ENCODE measurements at regions not wholly inside any gene's neighbourhood (a gene's known extent, or its start where the extent isn't known, plus 50 kb on each side); places are given as distances from the start of the nearest gene placed in this dataset.
"Not testable (repeated sequence)": the region's sequence is repeated elsewhere in the genome, so short reads cannot be mapped to it uniquely, and the experiment has no call there.

GRCh38 chr7:79997345-79997744 lies 137.3 kb upstream of the GNAI1 start (continued):
- no peak for TF ChIP-seq ARID4B (CRISPR knock-in tag; IDR thresholded peaks at IDR 0.05; ENCODE audit: borderline replicate concordance)
- TF ChIP-seq KAT7 (CRISPR knock-in tag; IDR thresholded peaks at IDR 0.05; ENCODE audit: borderline replicate concordance): no peak
- TF ChIP-seq MAX (CRISPR knock-in tag; IDR thresholded peaks at IDR 0.05): no peak
- TF ChIP-seq NR1H2 (CRISPR knock-in tag; IDR thresholded peaks at IDR 0.05): no peak
- TF ChIP-seq ZNF671 (CRISPR knock-in tag; IDR thresholded peaks at IDR 0.05): no peak
- TF ChIP-seq IRF2 (CRISPR knock-in tag; IDR thresholded peaks at IDR 0.05; ENCODE audit: borderline replicate concordance, low read depth): no peak
- TF ChIP-seq TP53 (CRISPR knock-in tag; IDR thresholded peaks at IDR 0.05): no peak
- no peak for TF ChIP-seq JAZF1 (CRISPR knock-in tag; IDR thresholded peaks at IDR 0.05)
- TF ChIP-seq USF1 (CRISPR knock-in tag; IDR thresholded peaks at IDR 0.05): no peak
- no peak for TF ChIP-seq CBFB (CRISPR knock-in tag; IDR thresholded peaks at IDR 0.05; ENCODE audit: low read depth)
- no peak for TF ChIP-seq CREM (CRISPR knock-in tag; IDR thresholded peaks at IDR 0.05)
- TF ChIP-seq ERG (CRISPR knock-in tag; IDR thresholded peaks at IDR 0.05): no peak
- TF ChIP-seq HMGXB4 (CRISPR knock-in tag; IDR thresholded peaks at IDR 0.05): no peak
- no peak for TF ChIP-seq NFYB (CRISPR knock-in tag; conservative IDR thresholded peaks at IDR 0.05; ENCODE audit: low read depth)
- no peak for TF ChIP-seq ZBTB43 (CRISPR knock-in tag; IDR thresholded peaks at IDR 0.05)

GRCh38 chr7:79995741-79996140 lies 138.9 kb upstream of the GNAI1 start:
- H3K9me3 Mint-ChIP-seq, POLR2A ChIA-PET: not testable (repeated sequence)

GRCh38 chr7:79988653-79989052 lies 146.0 kb upstream of the GNAI1 start:
- no peak for DNase-seq (ENCODE audit: low spot score)
- H3K4me1 Mint-ChIP-seq: no peaks in the 10 kb centered on the region
- no peaks in the 10 kb centered on the region; the same call in 1 of the 2 replicates for H3K27me3 Mint-ChIP-seq (ENCODE audit: low read depth)
- H3K4me3 Mint-ChIP-seq: no peak overlapping the region
- no peaks in the 10 kb centered on the region for H3K9me3 Mint-ChIP-seq
- CTCF ChIA-PET: no interaction called here
- no peak for ATAC-seq
- H3K36me3 Mint-ChIP-seq: no peaks in the 10 kb centered on the region
- POLR2A ChIA-PET: no interaction called here
- no peak overlapping the region for H3K27ac Mint-ChIP-seq
- TF ChIP-seq AR (CRISPR knock-in tag; IDR thresholded peaks at IDR 0.05): no peak
- TF ChIP-seq ATF2 (CRISPR knock-in tag; IDR thresholded peaks at IDR 0.05; ENCODE audit: borderline replicate concordance, low read depth): no peak
- no peak for TF ChIP-seq JUN (CRISPR knock-in tag; IDR thresholded peaks at IDR 0.05)
- TF ChIP-seq MYBL2 (CRISPR knock-in tag; IDR thresholded peaks at IDR 0.05): no peak
- TF ChIP-seq RORB (CRISPR knock-in tag; IDR thresholded peaks at IDR 0.05): no peak

More at GRCh38 chr7:79995741-79996140, 138.9 kb upstream of the GNAI1 start:
- H3K27ac Mint-ChIP-seq; H3K27me3 Mint-ChIP-seq (ENCODE audit: low read depth); DNase-seq (ENCODE audit: low spot score); CTCF ChIA-PET; ATAC-seq; H3K36me3 Mint-ChIP-seq; H3K4me1 Mint-ChIP-seq; H3K4me3 Mint-ChIP-seq: not testable (repeated sequence)
